Posterior vena cava (tissue), 2 donors: ENCODE measurements at regions not wholly inside any gene's neighbourhood (a gene's known extent, or its start where the extent isn't known, plus 50 kb on each side); places are given as distances from the start of the nearest gene placed in this dataset.
"Not testable (repeated sequence)": the region's sequence is repeated elsewhere in the genome, so short reads cannot be mapped to it uniquely, and the experiment has no call there.

ENCODE experiments used
- DNase-seq: peaks from one replicate; pipeline ENCODE4 v3.0.0-alpha.2; 2020; ENCODE audit warnings: low spot score
- intact Hi-C, 2 donors: fragments of 100-400 bp; cut with DNase I; formaldehyde crosslinking; loops; one replicate each; pipeline versions ENCODE4 v1.14.1 to v1.14.2; 2022 to 2023
- donor health status: DM: yes; HTN: yes; CAD: no.
- donor health status: DM: yes; HTN: yes; CAD: no.

DNA sequence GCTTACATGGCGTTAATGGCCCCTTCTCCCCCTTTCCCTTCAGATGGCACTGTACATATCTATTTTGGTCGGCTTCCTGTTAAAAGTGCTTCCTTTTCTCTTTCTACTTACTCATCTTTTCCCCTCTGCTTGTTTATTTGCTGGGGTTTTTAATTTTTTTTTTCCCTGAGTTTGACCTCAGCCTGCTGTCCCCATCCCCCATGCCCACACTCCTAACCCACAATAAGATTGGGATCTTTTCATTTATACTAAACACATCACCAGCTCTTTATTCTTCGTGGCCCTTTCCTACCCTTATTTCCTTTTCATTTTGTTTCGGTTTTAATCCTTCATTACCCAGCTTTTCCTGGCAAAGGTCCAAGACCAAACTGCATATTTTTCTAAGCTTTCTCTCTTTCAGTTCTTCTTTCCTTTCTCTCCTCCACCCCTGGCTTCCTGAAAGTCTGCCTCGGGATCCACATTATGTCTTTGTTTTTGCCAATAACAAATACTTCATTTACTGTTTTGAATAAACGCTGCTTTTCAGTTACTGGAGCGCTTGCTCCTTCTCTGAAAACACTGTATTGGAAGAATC lies 152.0 kb upstream of the USP9X start:
- DNase-seq: no peak
- intact Hi-C loops: no loop called here

DNA sequence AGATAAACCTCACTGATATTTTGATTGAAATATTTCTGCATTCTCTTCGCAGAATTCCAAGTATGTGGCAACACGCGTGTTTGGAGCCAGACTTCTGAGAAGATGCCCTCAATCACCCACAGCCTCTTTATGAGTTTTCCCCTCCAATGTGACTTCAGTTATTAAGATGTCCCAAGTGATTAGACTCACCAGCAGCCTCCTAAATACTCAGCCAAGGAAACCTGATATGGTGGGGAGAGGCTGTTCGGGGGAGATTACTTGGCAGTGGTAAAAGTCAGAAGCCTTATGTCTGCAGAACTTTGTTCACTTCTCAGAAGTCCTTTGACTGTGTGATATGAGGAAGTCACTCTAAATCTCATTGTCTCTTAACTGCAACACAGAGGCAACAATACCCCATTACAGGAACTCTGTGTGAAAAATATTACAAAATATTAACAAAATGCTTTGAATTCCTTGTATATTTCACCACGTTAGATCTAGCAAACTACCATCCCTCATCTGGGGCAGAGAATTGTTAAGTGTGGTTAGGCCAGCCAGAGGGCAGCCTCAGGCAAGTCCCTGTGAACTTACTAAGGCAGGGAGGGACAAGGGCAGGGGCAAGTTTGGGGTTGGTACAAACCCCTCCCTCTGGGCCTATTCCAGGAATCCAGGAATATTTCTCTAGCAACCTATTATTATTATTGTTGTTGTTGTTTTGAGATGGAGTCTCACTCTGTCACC lies 151.4 kb upstream of the USP9X start:
- intact Hi-C loops: no loop called here

DNA sequence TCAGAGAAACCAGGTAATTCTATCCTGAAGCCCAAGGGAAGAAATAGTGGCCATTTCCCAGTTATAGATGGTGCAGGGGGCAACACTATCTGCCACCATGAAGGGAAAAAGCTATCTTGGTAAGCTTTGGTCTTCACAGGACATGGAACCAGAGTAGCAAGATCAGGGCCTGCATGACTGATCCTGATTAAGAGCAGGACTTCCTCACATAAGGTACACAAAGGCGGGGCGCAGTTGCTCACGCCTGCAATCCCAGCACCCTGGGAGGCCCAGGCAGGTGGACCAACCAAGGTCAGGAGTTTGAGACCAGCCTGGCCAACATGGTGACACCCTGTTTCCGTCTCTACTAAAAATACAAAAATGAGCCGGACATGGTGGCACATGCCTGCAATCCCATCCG lies 148.4 kb upstream of the USP9X start:
- intact Hi-C loops: no loop called here
- no peak for DNase-seq

More for the DNA sequence above, 151.4 kb upstream of the USP9X start:
- no peak for DNase-seq

DNA sequence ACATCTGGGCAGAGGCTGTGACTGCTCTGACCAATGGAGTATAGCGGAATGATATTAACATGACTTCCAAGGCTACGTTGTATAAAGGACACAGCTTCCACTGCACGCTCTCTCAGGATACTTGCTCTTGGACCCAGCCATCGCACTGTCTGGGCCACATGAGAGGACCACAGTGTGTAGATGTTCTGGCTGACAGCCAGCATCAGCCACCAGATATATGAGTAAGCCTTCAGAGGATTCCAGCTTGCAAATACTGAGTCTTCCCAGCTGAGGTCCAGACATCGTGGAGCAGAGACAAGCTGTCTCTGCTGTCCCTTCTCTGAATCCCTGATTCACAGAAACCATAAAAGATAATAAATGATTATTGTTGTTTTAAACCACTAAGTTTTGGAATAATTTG lies 146.8 kb upstream of the USP9X start:
- intact Hi-C loops: no loop called here
- DNase-seq: no peak

DNA sequence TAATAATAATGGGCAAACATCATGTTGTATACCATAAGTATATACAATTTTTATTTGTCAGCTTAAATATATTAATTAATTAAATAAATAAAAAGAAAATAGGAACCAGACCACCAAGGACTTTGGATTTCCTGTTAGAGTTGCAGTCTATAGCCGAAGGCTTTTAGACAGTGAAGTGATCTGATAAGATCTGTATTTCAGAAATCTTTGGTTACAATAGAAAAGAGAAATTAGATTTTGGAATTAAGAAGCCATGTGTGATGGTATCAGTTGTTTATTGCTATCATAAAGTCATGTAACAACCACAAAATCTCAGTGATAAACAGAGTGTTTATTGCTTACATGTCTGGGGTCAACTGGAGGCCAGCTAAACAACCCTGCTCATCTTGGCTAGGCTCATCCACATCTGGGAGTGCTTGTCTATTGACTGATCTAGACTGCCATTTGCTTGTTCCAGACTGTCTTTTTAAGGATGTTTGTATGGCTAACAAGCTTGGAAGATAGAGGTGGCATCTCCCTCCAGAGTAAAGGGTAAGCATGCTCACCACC lies 142.1 kb upstream of the USP9X start:
- no peak for DNase-seq
- intact Hi-C loops: no loop called here

DNA sequence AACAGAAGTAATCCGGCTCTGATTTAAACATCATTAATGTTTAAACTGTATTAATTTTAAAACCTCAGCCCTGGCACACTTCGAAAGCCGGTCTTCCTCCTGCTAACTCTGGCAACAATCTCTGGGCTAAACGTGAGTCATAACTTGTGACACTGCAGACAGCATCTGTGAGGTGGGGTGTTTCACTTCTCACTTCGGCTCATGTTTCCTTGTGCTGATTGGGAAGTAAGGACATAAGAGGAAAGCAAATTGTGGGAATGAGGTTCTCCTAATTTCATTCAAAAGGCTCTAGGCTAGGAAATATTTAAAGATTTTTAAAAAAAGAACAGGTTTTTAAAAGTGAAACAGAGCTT lies 139.9 kb upstream of the USP9X start:
- intact Hi-C loops: no loop called here
- no peak for DNase-seq

DNA sequence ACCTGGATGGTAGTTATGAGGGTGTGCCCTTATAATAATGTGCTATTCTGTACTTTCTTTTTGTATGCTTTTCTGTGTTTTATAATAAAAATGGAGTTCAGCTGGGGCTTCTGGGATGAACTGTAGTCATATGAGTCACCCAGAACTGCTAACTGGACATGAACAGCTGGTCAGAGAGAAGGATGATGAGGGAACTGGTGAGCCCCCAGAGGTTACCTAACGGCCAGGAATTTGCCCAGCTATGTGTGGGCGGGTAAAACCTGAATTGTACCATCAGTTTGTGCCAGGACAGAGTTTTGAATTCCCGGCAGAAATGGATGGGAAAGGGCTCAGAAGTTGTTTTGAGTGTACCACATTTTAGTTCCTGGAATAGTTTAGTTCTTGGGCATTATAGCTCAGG lies 138.0 kb upstream of the USP9X start:
- no peak for DNase-seq
- intact Hi-C loops: no loop called here

DNA sequence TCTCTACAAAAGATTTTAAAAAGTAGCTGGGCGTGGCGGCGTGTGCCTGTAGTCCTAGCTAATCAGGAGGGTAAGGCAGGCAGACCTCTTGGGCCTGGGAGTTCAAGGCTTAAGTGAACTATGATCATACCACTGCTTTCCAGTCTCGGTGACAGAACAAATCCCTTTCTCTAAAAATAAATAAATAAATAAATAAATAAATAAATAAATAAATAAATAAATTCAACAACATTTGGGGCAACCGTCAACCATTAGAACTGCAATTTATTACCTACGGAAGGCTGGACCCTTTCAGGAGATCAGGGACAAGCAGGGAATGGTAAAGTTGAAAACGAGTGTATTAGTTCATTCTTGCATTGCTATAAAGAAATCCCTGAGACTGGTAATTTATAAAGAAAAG lies 136.2 kb upstream of the USP9X start:
- intact Hi-C loops: no loop called here
- no peak for DNase-seq

DNA sequence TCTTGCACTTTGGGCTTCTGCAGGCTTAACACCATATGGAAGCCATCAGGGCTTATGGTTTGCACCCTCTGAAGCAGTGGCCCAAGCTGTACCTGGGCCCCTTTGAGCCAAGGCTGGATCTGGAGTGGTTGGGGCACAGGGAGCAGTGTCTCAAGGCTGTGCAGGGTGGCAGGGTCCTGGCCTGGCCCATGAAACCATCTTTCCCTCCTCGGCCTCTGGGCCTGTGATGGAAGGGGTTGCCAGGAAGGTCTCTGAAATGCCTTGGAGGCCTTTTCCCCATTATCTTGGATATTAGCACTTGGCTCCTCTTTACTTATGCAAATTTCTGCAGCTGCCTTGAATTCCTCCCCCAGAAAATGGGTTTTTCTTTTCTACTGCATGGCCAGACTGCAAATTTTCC lies 134.7 kb upstream of the USP9X start:
- DNase-seq: no peak
- intact Hi-C loops: no loop called here

DNA sequence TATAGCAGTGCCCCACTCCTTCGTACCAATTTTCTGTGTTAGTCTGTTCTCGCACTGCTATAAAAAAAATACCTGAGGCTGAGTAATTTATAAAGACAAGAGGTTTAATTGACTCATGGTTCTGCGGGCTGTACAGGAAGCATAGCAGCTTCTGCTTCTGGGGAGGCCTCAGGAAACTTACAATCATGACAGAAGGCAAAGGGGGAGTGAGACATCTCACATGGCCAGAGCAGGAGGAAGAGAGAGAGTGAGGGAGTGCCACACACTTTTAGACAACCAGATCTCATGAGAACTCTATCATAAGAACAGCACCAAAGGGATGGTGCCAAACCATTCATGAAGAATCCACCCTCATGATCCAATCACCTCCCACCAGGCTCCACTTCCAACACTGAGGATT lies 133.8 kb upstream of the USP9X start:
- intact Hi-C loops, DNase-seq: not testable (repeated sequence)

DNA sequence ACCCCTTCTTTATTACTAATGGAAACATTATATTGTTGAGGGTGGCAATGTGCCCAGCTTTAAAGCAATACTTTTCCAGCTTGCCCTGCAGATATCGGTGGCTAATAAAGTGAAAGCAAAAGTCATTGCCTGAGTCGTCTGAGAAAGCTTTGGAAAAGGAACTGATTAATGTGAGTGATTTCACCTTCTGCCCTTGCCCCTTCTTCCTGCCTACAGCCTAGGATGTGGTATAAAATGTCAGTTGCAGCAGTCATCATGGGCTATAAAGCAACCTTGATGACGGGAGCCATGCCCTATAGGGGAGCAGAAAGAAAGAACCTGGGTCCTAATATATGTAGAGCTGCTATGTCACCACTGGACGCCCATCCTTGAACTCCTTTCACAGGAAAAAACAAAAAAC lies 132.4 kb upstream of the USP9X start:
- DNase-seq: no peak
- intact Hi-C loops: no loop called here

DNA sequence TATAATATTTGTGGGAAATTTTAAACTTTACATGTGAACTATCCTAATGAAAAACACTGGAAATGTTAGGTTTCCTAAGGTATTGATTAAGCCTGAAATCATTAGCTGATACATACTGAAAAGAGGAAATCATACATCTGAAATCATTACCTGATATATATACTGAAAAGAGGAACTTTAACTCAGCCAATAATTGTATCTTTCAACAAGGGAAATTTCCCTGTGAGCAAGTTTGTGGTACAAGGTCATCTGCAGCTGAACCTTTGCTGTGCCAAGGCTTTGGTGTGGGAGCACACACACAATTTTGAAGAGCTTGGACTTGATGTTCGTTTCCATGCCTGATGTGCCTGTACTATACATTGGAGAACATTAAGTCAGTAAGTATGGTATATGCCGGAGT lies 131.9 kb upstream of the USP9X start:
- intact Hi-C loops: no loop called here
- DNase-seq: no peak

DNA sequence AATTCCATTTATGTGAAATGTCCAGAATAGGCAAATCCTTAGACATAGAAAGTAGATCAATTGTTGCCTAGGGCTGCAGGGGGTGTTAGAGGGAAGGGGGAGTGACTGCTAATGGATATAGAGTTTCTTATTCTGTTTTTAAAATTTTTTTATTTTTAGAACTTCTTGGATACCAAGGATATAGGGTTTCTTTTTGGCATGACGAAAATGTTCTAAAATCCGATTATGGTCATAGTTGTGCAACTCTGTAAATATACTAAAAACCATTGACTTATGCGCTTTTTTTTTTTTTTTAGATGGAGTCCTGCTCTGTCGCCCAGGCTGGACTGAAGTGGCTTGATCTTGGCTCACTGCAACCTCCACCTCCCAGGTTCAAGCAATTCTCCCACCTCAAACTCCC lies 125.2 kb upstream of the USP9X start:
- intact Hi-C loops: no loop called here
- no peak for DNase-seq

DNA sequence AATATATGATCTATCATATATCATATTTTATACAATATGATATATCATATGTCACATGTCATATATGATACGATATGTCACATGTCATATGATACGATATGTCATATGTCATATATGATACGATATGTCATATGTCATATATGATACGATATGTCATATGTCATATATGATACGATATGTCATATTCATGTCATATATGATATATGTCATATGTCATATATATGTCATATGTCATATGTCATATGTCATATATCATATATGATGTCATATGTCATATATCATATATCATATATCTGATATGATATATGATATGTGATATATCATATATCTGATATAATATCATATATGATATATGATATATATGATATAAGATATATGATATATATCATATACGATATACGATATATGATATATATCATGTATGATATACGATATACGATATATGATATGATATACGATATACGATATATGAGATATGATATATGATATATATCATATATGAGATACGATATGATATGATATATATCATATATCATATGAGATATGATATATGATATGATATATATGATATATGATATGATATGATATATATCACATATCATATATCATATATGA lies 122.3 kb upstream of the USP9X start:
- intact Hi-C loops: no loop called here
- no peak for DNase-seq

DNA sequence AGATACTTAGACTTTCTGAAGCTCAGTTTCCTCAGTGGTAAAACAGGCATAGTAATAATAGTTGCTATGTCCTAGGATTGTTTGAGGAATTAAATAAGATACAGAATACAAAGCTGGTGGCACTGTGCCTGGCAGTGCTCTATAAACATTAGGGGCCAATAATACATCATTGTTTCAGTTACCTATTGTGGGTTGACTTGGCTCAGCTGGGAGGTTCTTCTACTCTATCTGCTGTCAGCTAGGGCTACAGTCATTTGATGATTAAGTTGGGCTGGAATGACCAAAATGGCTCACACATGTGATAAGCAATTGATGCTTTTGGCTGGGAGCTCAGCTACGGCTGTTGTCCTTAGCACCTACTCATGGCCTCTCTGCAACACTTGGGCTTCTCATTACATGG lies 121.2 kb upstream of the USP9X start:
- intact Hi-C loops: no loop called here
- no peak for DNase-seq

DNA sequence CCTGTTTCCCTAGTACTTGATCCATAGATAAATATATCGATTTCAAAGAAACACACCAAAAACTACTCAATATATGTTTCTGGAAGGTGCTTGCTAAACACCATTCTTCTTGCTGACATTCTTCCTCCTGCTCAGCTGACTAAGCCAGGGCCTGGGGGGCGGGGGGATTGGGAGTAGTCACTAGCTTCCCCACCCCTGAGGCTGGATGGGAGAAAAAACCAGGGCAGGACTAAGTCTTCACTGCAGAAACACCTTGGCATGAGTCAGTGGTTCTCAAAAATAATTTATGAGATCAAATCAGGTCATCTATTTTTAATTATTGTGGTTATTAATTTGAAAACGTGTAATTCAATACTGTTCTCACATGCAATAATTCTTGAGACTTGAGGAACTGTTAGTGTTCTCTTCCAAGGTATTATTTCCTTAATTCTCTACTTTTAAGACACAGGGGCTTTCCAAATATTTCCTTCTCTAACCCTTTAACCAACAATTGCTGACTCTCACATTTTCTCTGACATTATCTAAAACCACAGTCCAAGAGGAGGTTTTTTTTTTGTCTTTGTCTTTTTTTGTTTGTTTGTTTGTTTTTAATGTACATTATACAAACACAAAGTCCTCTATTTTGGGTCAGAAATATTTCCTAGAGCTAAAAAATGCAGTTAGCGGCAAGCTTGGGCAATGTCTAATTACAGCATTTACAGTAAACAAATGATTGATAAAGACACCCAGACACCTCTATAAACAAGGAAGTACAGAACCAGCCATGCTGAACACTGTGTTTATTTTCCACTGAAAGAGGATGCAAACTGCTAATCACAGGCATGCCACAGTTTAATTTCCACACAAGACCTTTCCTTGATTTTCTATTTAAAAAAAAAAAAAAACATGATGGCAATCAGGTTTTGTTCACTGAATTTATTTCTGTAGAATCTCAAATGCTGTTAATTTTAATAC lies 120.3 kb upstream of the USP9X start:
- no peak for DNase-seq
- intact Hi-C loops: no loop called here

DNA sequence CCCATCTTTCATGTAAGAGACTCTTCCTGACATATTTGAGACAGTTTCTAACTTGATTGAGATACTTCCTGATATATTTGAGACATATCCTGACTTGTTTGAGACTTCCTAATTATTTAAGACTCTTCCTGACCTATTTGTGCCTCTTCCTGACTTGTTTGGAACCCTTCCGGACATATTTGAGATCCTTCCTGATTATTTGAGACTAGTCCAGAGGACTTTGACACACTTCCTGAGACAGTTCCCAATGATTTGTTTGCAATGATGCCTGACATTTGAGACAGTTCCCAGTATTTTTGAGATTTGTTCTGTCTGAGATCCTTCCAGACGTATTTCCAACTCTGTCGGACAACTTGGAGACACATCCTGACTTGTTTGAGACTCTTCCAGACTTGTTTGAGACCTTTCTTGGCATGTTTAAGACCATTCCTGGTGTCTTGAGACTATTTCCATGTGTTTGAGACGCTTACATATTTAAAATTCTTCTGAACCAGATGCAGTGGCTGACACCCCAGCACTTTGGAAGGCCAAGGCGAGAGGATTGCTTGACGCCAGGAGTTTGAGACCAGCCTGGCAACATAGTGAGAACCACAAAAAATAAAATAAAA lies 118.9 kb upstream of the USP9X start:
- intact Hi-C loops: no loop called here
- no peak for DNase-seq

DNA sequence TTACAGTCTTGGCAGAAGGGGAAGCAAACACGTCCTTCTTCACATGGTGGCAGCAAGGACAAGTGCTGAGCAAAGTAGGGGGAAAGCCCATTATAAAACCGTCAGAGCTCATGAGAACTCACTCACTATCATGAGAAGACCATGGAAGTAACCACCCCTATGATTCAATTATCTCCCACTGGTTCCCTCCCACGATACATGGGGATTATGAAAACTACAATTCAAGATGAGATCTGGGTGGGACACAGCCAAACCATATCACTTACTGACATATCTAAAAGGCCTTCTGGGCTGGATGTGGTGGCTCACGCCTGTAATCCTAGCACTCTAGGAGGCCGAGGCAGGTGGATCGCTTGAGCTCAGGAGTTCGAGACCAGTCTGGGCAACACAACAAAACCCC lies 117.1 kb upstream of the USP9X start:
- intact Hi-C loops: no loop called here
- DNase-seq: no peak

DNA sequence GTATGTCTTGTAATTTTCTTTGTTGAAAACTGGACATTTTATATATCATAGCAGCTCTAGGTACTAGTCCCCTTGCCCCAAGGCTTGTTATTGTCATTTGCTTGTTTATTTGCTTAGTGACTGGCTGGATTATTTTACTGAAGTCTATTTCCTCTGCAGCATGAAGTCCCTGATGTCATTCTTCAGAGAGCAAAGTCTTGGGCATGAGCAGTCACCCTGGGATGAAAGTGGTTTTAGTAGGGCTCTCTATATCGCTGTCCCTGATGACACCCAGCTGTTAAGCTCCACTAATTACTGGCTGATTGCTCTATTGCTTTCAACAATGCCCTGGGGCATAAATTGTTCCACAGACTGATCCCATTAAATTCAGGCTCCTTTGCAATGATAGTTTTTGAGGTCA lies 113.5 kb upstream of the USP9X start:
- DNase-seq: no peak
- intact Hi-C loops: no loop called here

DNA sequence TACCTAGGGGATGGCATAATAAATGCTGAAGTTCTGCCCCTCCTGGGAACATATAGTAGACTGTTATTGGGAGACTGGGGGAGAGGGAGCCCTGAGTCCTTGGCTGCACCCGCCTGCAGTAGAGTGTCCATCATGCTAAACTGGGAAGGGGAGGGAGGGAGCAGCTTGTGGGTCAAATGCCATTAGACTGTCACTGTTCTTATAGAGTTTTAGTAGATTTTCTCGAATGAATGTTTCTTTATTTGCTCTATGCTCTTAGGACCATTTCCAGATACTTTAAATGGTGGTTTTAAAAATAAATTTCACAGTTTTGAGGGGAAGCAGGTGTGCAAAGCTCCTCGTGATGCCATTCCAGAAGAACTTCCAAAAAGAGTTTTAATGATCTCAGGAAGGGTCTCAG lies 111.6 kb upstream of the USP9X start:
- intact Hi-C loops: no loop called here
- DNase-seq: no peak
